ENCODE measurements at regions not wholly inside any gene's neighbourhood (a gene's known extent, or its start where the extent isn't known, plus 50 kb on each side); places are given as distances from the start of the nearest gene placed in this dataset.
"Not testable (repeated sequence)": the region's sequence is repeated elsewhere in the genome, so short reads cannot be mapped to it uniquely, and the experiment has no call there.

GRCh38 chr13:87249847-87250246 lies 421.3 kb upstream of the SLITRK5 start:
- TF ChIP-seq NR2C2 (CRISPR knock-in tag; IDR thresholded peaks at IDR 0.05; ENCODE audit: borderline replicate concordance); MYNN (CRISPR knock-in tag; IDR thresholded peaks at IDR 0.05; ENCODE audit: low read depth); ISL2 (CRISPR knock-in tag; IDR thresholded peaks at IDR 0.05); ATF1 (CRISPR knock-in tag; IDR thresholded peaks at IDR 0.05); FOXA1 (IDR thresholded peaks at IDR 0.05); FOXA1 (CRISPR knock-in tag; IDR thresholded peaks at IDR 0.05); MED1 (CRISPR knock-in tag; IDR thresholded peaks at IDR 0.05); TBP (CRISPR knock-in tag; IDR thresholded peaks at IDR 0.05); ARHGAP35 (CRISPR knock-in tag; IDR thresholded peaks at IDR 0.05; ENCODE audit: borderline replicate concordance); SAFB2 (CRISPR knock-in tag; IDR thresholded peaks at IDR 0.05; ENCODE audit: borderline replicate concordance, low read depth); ZFP90 (CRISPR knock-in tag; IDR thresholded peaks at IDR 0.05; ENCODE audit: borderline replicate concordance); HCFC1 (IDR thresholded peaks at IDR 0.05; ENCODE audit: low read depth, low read length): not testable (repeated sequence)
- TF ChIP-seq, protein P1, sequence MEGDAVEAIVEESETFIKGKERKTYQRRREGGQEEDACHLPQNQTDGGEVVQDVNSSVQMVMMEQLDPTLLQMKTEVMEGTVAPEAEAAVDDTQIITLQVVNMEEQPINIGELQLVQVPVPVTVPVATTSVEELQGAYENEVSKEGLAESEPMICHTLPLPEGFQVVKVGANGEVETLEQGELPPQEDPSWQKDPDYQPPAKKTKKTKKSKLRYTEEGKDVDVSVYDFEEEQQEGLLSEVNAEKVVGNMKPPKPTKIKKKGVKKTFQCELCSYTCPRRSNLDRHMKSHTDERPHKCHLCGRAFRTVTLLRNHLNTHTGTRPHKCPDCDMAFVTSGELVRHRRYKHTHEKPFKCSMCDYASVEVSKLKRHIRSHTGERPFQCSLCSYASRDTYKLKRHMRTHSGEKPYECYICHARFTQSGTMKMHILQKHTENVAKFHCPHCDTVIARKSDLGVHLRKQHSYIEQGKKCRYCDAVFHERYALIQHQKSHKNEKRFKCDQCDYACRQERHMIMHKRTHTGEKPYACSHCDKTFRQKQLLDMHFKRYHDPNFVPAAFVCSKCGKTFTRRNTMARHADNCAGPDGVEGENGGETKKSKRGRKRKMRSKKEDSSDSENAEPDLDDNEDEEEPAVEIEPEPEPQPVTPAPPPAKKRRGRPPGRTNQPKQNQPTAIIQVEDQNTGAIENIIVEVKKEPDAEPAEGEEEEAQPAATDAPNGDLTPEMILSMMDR (CRISPR knock-in tag; IDR thresholded peaks at IDR 0.05): not testable (repeated sequence)

All from HepG2 (cell line).